Naive thymus-derived CD8-positive, alpha-beta T cell (primary cell): ENCODE measurements at regions not wholly inside any gene's neighbourhood (a gene's known extent, or its start where the extent isn't known, plus 50 kb on each side); places are given as distances from the start of the nearest gene placed in this dataset.
A peak's percentile ranks its signal among the peaks of the same experiment; 100 is the strongest.
"Not testable (repeated sequence)": the region's sequence is repeated elsewhere in the genome, so short reads cannot be mapped to it uniquely, and the experiment has no call there.

Source experiments
- ATAC-seq, 2 donors: fragments of 150-1000 bp; cut with Tn5 transposase in 1 of 2; sonication (Bioruptor Pico), chemical (Tn5 transposase) in 1 of 2; 1 replicate in 1 of 2; 2 replicates in 1 of 2; pipeline ENCODE4 v1.10.0; 2021; ENCODE audit warnings: mild to moderate bottlenecking in 2 of 2, moderate library complexity in 2 of 2
- POLR2A ChIA-PET: fragments of 350-600 bp; sonication (Branson Sonifier 250); formaldehyde crosslinking; loops from one replicate; lab custom pipeline; 2021; ENCODE audit warnings: antibody characterized with exemption; lab: Charles Lee
- DNase-seq, 10 donors: peaks; one replicate each; pipeline versions ENCODE4 v3.0.0 to v3.0.0-alpha.2; 2020 to 2022
- H3K27ac Mint-ChIP-seq, 10 donors: one replicate each; pipeline ENCODE4 v1.8.0; 2020 to 2022; ENCODE audit warnings: mild to moderate bottlenecking in 10 of 10, mixed read lengths in 10 of 10, moderate library complexity in 4 of 10, inconsistent platforms in 1 of 10
- H3K27me3 Mint-ChIP-seq, 5 donors: one replicate each; pipeline ENCODE4 v1.8.0; 2021 to 2022; ENCODE audit warnings: mixed read lengths in 5 of 5
- H3K36me3 Mint-ChIP-seq, 3 donors: one replicate each; pipeline ENCODE4 v1.8.0; 2020 to 2022; ENCODE audit warnings: mixed read lengths in 3 of 3, mild to moderate bottlenecking in 2 of 3, inconsistent platforms in 1 of 3
- H3K4me1 Mint-ChIP-seq, 4 donors: one replicate each; pipeline ENCODE4 v1.8.0; 2021 to 2022; ENCODE audit warnings: mixed read lengths in 4 of 4
- H3K4me3 Mint-ChIP-seq, 10 donors: one replicate each; pipeline ENCODE4 v1.8.0; 2020 to 2022; ENCODE audit warnings: mild to moderate bottlenecking in 10 of 10, mixed read lengths in 10 of 10, moderate library complexity in 6 of 10, inconsistent platforms in 1 of 10
- H3K9me3 Mint-ChIP-seq, 9 donors: one replicate each; pipeline ENCODE4 v1.8.0; 2020 to 2022; ENCODE audit warnings: mixed read lengths in 9 of 9, mild to moderate bottlenecking in 3 of 9, inconsistent platforms in 1 of 9, moderate library complexity in 1 of 9

- POLR2A ChIA-PET = no interaction called here
- ATAC-seq (no peak), DNase-seq (no peak)
- peaks cover 0 to 21% (median 0%) of the 10 kb centered on the region in 9 donors for H3K9me3 Mint-ChIP-seq
- H3K27me3 Mint-ChIP-seq = no peaks in the 10 kb centered on the region
- H3K27ac Mint-ChIP-seq = peak overlapping the region in 2 of 10 donors; percentile 21 to 72
- H3K4me1 Mint-ChIP-seq = peaks cover 0 to 13% (median 1%) of the 10 kb centered on the region in 4 donors
- no peak overlapping the region for H3K4me3 Mint-ChIP-seq
- peaks cover 0 to 3% (median 0%) of the 10 kb centered on the region in 3 donors for H3K36me3 Mint-ChIP-seq
Measured at GRCh38 chr21:25501996-25502665, 105.2 kb downstream of the MRPL39 start.

DNA sequence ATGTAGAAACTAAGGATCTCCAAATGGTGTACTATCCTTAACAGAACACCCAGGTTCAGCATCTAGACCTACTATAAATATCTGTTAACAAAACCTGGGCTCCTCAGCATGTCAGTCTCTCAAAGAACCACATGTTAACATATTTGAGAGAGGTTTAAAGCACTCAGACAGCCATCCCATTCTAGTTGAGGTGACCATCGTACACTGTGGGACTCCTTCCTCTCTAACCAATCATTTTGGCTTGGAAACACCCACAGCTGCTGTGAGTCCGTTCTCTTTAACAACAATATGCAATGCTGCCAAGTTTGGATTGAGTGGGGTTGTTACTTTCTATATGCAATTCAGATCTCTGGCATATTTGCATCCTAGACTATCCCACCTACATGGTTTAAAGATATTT, 105.8 kb downstream of the MRPL39 start:
- H3K27me3 Mint-ChIP-seq = no peaks in the 10 kb centered on the region
- H3K4me3 Mint-ChIP-seq = no peak overlapping the region
- H3K36me3 Mint-ChIP-seq = peaks cover 0 to 3% (median 0%) of the 10 kb centered on the region in 3 donors
- ATAC-seq (no peak), DNase-seq (no peak)
- H3K9me3 Mint-ChIP-seq = peaks cover 0 to 21% (median 0%) of the 10 kb centered on the region in 9 donors
- no peak overlapping the region for H3K27ac Mint-ChIP-seq
- H3K4me1 Mint-ChIP-seq = peaks cover 0 to 13% (median 1%) of the 10 kb centered on the region in 4 donors
- POLR2A ChIA-PET = no interaction called here

DNA sequence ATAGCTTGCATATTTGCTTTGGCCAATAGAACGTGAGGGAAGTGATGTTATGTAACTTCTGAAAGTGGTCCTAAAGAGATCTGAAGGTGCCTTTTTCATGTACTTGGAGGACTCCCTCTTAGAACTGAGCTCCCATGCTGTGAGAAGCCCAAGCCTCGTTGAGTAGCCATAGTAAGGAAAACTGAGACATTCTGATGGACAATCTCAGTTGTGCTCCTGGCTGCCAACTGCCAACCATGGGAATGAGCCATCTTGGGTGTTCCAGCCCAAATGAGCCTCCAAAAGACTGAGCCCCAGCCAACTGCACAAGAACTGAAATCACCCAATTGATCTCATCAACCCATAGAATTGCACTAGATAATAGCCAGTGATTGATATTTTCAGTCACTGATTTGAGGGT, 106.7 kb downstream of the MRPL39 start:
- Mint-ChIP-seq H3K9me3 (peaks cover 0 to 21% (median 0%) of the 10 kb centered on the region in 9 donors), H3K4me3 (no peak overlapping the region), H3K27me3 (no peaks in the 10 kb centered on the region), H3K36me3 (peaks cover 0 to 3% (median 0%) of the 10 kb centered on the region in 3 donors), H3K27ac (no peak overlapping the region), H3K4me1 (peaks cover 0 to 13% (median 1%) of the 10 kb centered on the region in 4 donors)
- no peak for DNase-seq
- POLR2A ChIA-PET = no interaction called here
- ATAC-seq = no peak

DNA sequence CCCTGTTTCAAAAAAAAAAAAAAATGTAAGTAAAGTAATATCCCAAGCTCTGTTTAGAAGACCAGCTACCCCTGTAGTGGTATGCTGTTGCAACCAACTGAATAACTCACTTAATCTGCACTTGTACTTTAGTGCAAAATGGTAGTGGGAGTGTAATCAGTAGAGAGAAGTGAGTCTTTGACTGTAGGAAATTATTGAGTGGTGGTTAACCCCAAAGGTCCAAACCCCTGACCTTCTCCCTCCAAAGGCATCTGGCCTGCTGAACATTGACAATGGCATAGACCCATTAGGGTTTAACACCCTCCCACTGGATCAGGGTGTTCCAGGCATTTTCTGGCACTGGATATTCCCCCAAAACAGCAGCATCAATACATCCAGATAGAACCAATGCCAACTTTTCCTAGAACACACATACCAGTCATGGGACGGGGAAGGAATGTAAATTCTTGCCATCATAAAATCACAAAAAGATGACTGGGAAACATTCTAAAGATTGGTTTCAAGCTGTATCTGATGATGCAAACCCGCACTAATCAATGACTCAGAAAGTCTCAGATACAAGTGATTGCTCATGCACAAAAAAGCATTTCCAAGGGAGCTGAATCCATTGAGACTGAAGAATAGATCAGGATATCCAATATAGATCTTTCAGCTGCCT, 110.3 kb downstream of the MRPL39 start:
- H3K36me3 Mint-ChIP-seq = peaks cover 0 to 3% (median 0%) of the 10 kb centered on the region in 3 donors
- H3K4me3 Mint-ChIP-seq = no peak overlapping the region
- H3K9me3 Mint-ChIP-seq = peaks cover 0 to 14% (median 0%) of the 10 kb centered on the region in 9 donors
- DNase-seq = no peak
- no peak for ATAC-seq
- H3K4me1 Mint-ChIP-seq = peaks cover 0 to 7% (median under 1%) of the 10 kb centered on the region in 4 donors
- H3K27me3 Mint-ChIP-seq = peaks cover 0 to 2% (median 0%) of the 10 kb centered on the region in 5 donors
- no peak overlapping the region for H3K27ac Mint-ChIP-seq
- POLR2A ChIA-PET = no interaction called here

DNA sequence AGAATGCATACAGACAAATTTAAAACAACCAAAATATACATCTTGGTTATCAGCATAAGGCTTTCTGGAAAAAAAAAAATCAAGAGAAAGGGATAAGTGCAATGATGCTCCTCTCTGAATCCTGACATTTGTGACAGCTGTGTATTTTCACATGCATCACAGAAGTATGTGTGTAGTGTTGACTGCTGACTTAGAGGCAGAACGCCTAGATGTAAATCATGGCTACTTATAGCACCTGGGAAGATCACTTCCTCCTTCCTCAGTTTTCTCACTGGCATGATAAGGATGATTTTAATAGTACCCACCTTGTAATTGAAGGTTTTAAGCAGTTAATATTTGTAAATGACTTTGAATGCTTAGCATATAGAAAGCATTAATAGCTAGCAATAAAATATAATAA, 112.5 kb downstream of the MRPL39 start:
- DNase-seq (no peak), ATAC-seq (no peak)
- Mint-ChIP-seq H3K36me3 (peaks cover 0 to 3% (median 0%) of the 10 kb centered on the region in 3 donors), H3K27me3 (peaks cover 0 to 2% (median 0%) of the 10 kb centered on the region in 5 donors), H3K4me3 (no peak overlapping the region), H3K9me3 (peaks cover 0 to 8% (median 0%) of the 10 kb centered on the region in 9 donors), H3K27ac (no peak overlapping the region), H3K4me1 (no peaks in the 10 kb centered on the region)
- POLR2A ChIA-PET = no interaction called here

- H3K9me3 Mint-ChIP-seq = peaks cover 0 to 3% (median 0%) of the 10 kb centered on the region in 9 donors
- H3K4me3 Mint-ChIP-seq = no peak overlapping the region
- POLR2A ChIA-PET = no interaction called here
- DNase-seq (no peak), ATAC-seq (no peak)
- H3K4me1 Mint-ChIP-seq = no peaks in the 10 kb centered on the region
- H3K27ac Mint-ChIP-seq = no peak overlapping the region
- peaks cover 0 to 2% (median 0%) of the 10 kb centered on the region in 5 donors for H3K27me3 Mint-ChIP-seq
- H3K36me3 Mint-ChIP-seq = peaks cover 0 to 2% (median 0%) of the 10 kb centered on the region in 3 donors
Measured at GRCh38 chr21:25493722-25494121, 113.6 kb downstream of the MRPL39 start.

GRCh38 chr21:25491267-25491666, 116.0 kb downstream of the MRPL39 start:
- DNase-seq = no peak
- H3K9me3 Mint-ChIP-seq = no peaks in the 10 kb centered on the region
- H3K36me3 Mint-ChIP-seq = no peaks in the 10 kb centered on the region
- peaks cover 0 to 2% (median 0%) of the 10 kb centered on the region in 5 donors for H3K27me3 Mint-ChIP-seq
- POLR2A ChIA-PET = interaction anchor here (0.6 kb wide), 1 partner anchor 11 kb away, joined by 3 read pairs; no protein-coding TSS in a partner anchor
- peaks cover 0 to 6% (median 0%) of the 10 kb centered on the region in 4 donors for H3K4me1 Mint-ChIP-seq
- ATAC-seq = no peak
- H3K27ac Mint-ChIP-seq = no peak overlapping the region
- no peak overlapping the region for H3K4me3 Mint-ChIP-seq

GRCh38 chr21:25490742-25491141, 116.5 kb downstream of the MRPL39 start:
- peaks cover 0 to 2% (median 0%) of the 10 kb centered on the region in 5 donors for H3K27me3 Mint-ChIP-seq
- H3K9me3 Mint-ChIP-seq = no peaks in the 10 kb centered on the region
- H3K36me3 Mint-ChIP-seq = no peaks in the 10 kb centered on the region
- no peak overlapping the region for H3K27ac Mint-ChIP-seq
- POLR2A ChIA-PET = interaction anchor here (0.6 kb wide), 1 partner anchor 10 kb away, joined by 3 read pairs; no protein-coding TSS in a partner anchor
- no peak for ATAC-seq
- DNase-seq = no peak
- H3K4me3 Mint-ChIP-seq = no peak overlapping the region
- peaks cover 0 to 6% (median 0%) of the 10 kb centered on the region in 4 donors for H3K4me1 Mint-ChIP-seq

DNA sequence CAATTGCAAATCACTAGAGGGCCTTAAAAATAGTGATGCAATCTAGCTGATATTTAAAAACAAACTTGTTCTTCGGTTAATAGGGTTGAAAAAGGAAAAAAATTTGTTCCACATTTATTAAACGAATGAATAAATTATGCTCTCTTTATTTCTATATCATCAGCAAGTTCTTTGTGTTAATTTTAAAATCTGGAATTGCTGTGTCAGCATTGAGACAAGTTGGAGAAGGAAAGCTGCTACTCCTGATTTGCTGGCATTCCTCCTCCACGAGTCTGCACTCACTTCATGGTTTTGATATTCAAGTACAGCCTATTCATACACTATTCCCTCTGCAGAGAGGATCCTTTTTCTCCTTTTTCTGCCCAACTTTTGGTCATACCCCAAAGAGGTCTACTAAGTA, 117.6 kb downstream of the MRPL39 start:
- H3K27ac Mint-ChIP-seq = no peak overlapping the region
- no peaks in the 10 kb centered on the region for H3K27me3 Mint-ChIP-seq
- ATAC-seq = no peak
- H3K9me3 Mint-ChIP-seq = peaks cover 0 to 1% (median 0%) of the 10 kb centered on the region in 9 donors
- H3K36me3 Mint-ChIP-seq = no peaks in the 10 kb centered on the region
- POLR2A ChIA-PET = no interaction called here
- H3K4me3 Mint-ChIP-seq = no peak overlapping the region
- no peak for DNase-seq
- H3K4me1 Mint-ChIP-seq = peaks cover 0 to 6% (median 0%) of the 10 kb centered on the region in 4 donors

DNA sequence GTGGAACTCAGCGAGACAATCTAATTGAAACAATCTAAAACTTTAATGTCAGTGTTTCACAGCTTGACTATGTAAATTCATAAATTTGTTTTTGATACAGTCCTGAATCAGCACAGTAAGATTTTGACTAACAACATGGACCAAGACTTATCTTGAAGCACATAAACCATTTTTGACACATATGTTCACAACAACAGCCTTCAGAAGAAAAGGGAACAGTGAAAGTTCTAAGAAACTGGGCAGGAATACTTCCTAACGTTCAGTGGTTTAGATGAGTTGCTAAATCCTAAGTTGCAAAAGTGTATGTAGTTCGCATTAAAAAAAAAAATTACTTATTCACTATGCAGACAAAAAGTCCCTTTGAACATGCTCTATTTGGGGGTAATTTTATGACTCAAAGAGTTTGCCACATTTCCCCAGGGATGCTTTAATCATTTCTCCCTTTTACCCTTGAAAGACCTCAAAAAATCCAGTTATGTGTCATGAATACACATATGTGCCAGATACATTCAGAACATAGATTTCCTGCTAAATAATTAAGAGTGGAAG, 120.2 kb downstream of the MRPL39 start:
- peaks cover 0 to 2% (median 0%) of the 10 kb centered on the region in 5 donors for H3K27me3 Mint-ChIP-seq
- peaks cover 0 to 9% (median 8%) of the 10 kb centered on the region in 3 donors for H3K36me3 Mint-ChIP-seq
- no peak overlapping the region for H3K4me3 Mint-ChIP-seq
- H3K4me1 Mint-ChIP-seq = peaks cover 0 to 6% (median 0%) of the 10 kb centered on the region in 4 donors
- ATAC-seq (no peak), DNase-seq (no peak)
- H3K9me3 Mint-ChIP-seq = peaks cover 3 to 21% (median 15%) of the 10 kb centered on the region in 9 donors
- no peak overlapping the region for H3K27ac Mint-ChIP-seq
- POLR2A ChIA-PET = no interaction called here

- Mint-ChIP-seq H3K4me1 (peaks cover 0 to 6% (median 0%) of the 10 kb centered on the region in 4 donors), H3K27me3 (peaks cover 0 to 2% (median 0%) of the 10 kb centered on the region in 5 donors), H3K9me3 (peaks cover 11 to 33% (median 27%) of the 10 kb centered on the region in 9 donors), H3K4me3 (no peak overlapping the region), H3K27ac (no peak overlapping the region), H3K36me3 (peaks cover 0 to 21% (median 20%) of the 10 kb centered on the region in 3 donors)
- ATAC-seq (no peak), DNase-seq (no peak)
- POLR2A ChIA-PET = no interaction called here
Measured at GRCh38 chr21:25485914-25486313, 121.4 kb downstream of the MRPL39 start.

GRCh38 chr21:25467896-25468295, 139.4 kb downstream of the MRPL39 start:
- DNase-seq (no peak), ATAC-seq (no peak)
- H3K36me3 Mint-ChIP-seq = peaks cover 0 to 3% (median 0%) of the 10 kb centered on the region in 3 donors
- H3K27me3 Mint-ChIP-seq = no peaks in the 10 kb centered on the region
- peaks cover 0 to 8% (median 0%) of the 10 kb centered on the region in 4 donors for H3K4me1 Mint-ChIP-seq
- H3K27ac Mint-ChIP-seq = no peak overlapping the region
- H3K4me3 Mint-ChIP-seq = no peak overlapping the region
- POLR2A ChIA-PET = no interaction called here
- peaks cover 0 to 3% (median 0%) of the 10 kb centered on the region in 9 donors for H3K9me3 Mint-ChIP-seq

GRCh38 chr21:25467071-25467470, 140.2 kb downstream of the MRPL39 start:
- H3K4me3 Mint-ChIP-seq, ATAC-seq, H3K9me3 Mint-ChIP-seq, DNase-seq, POLR2A ChIA-PET, H3K36me3 Mint-ChIP-seq, H3K27me3 Mint-ChIP-seq, H3K27ac Mint-ChIP-seq: not testable (repeated sequence)
- peaks cover 0 to 14% (median 0%) of the 10 kb centered on the region in 4 donors for H3K4me1 Mint-ChIP-seq
